ENCODE measurements at regions not wholly inside any gene's neighbourhood (a gene's known extent, or its start where the extent isn't known, plus 50 kb on each side); places are given as distances from the start of the nearest gene placed in this dataset.

DNA sequence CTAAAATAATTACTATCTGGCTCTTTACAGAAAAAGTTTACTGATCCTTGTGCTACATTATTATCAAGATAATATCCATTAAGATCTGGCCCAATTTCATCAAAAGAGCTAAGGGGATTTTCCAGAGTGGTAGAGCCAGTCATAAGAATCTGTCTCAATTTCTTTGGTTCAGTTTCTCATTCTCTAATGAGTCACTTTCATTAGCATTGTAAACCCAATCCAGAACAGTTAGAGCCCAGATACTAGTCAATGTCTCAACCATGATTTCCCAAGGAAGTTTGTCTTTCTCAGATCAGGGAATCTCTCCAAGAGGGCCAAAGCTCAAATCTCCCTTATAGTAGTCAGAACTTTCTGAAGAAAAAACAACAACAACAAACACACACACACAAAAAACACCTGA is 131.1 kb upstream of the PPP2R3A start:
- no peaks in the 10 kb centered on the region for H3K27me3 ChIP-seq (ENCODE audit: control insufficient read depth in 2 of 2, insufficient read depth in 2 of 2, low read length in 2 of 2)
- no peak overlapping the region for H3K4me2 ChIP-seq (replicated peaks; ENCODE audit: extremely low read depth, low read length, poor library complexity, severe bottlenecking)
- Mint-ChIP-seq H3K27me3 (ENCODE audit: low read depth in 3 of 3) (no peaks in the 10 kb centered on the region), H3K4me3 (no peak overlapping the region), H3K9me3 (peaks cover 0 to 4% (median 2%) of the 10 kb centered on the region in 7 donors), H3K36me3 (no peaks in the 10 kb centered on the region), H3K4me1 (no peaks in the 10 kb centered on the region), H3K27ac (no peak overlapping the region)
- H3K36me3 ChIP-seq (replicated peaks in 1 of 2; ENCODE audit: control insufficient read depth in 1 of 2, insufficient read depth in 2 of 2, low read length in 2 of 2), result no peaks in the 10 kb centered on the region
- H3K4me1 ChIP-seq (ENCODE audit: control insufficient read depth in 1 of 2, insufficient read depth in 2 of 2, low read length in 2 of 2), result no peaks in the 10 kb centered on the region
- no peak overlapping the region for H3K9ac ChIP-seq (ENCODE audit: insufficient read depth, low read length, poor library complexity, severe bottlenecking)
- H3K9me3 ChIP-seq (replicated peaks in 1 of 2; ENCODE audit: control insufficient read depth in 1 of 2, insufficient read depth in 1 of 2, low read length in 2 of 2), result no peaks in the 10 kb centered on the region
- H3K27ac ChIP-seq (ENCODE audit: low read depth in 1 of 2, low read length in 2 of 2), result no peak overlapping the region
- H3K79me2 ChIP-seq (ENCODE audit: insufficient read depth, low read length), result no peaks in the 10 kb centered on the region
- TF ChIP-seq, protein P1, sequence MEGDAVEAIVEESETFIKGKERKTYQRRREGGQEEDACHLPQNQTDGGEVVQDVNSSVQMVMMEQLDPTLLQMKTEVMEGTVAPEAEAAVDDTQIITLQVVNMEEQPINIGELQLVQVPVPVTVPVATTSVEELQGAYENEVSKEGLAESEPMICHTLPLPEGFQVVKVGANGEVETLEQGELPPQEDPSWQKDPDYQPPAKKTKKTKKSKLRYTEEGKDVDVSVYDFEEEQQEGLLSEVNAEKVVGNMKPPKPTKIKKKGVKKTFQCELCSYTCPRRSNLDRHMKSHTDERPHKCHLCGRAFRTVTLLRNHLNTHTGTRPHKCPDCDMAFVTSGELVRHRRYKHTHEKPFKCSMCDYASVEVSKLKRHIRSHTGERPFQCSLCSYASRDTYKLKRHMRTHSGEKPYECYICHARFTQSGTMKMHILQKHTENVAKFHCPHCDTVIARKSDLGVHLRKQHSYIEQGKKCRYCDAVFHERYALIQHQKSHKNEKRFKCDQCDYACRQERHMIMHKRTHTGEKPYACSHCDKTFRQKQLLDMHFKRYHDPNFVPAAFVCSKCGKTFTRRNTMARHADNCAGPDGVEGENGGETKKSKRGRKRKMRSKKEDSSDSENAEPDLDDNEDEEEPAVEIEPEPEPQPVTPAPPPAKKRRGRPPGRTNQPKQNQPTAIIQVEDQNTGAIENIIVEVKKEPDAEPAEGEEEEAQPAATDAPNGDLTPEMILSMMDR (IDR thresholded peaks at IDR 0.05), result no peak
- intact Hi-C loops (cut with micrococcal nuclease), result no loop called here
- no peak overlapping the region for H3K4me3 ChIP-seq (replicated peaks in 1 of 3; ENCODE audit: low read depth in 2 of 3, low read length in 3 of 3)
- H2AFZ ChIP-seq (ENCODE audit: insufficient read depth, low read depth, low read length, poor library complexity, severe bottlenecking), result no peak overlapping the region
- H4K20me1 ChIP-seq (ENCODE audit: insufficient read depth, low read length), result no peaks in the 10 kb centered on the region
- no peak for DNase-seq

DNA sequence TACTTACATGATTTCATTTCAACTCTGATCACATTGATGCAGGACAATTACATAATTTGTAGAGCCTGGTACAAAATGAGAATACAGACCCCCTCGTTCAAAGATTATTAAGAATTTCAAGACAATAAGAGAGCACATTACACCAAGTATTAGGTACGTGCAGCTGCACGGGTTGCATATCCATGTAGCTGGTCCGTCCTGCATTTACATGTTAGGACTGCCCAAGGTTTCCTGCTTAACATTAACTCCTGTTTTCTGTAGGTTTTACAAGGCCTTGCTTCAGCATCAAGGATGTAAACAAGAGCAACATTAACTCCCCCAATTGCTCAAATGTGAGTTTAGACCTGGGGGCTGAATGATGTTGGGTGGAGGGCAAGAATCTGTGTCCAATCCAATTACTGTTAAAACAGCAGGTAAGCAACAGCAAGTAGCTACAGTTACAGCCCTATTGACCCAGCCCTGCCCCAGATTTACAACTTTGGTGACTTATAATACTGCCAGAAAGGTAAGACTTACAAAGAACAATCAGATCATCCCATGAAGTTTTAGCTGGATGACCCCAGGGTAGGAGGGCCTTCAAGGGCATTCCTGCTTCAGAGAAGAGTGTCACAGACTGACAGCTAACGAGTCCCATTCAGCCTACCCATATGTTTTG is 127.4 kb upstream of the PPP2R3A start:
- Histone ChIP-seq H3K4me3 (replicated peaks in 1 of 3; ENCODE audit: low read depth in 2 of 3, low read length in 3 of 3) (no peak overlapping the region), H3K9me3 (replicated peaks in 1 of 2; ENCODE audit: control insufficient read depth in 1 of 2, insufficient read depth in 1 of 2, low read length in 2 of 2) (no peaks in the 10 kb centered on the region), H3K27ac (ENCODE audit: low read depth in 1 of 2, low read length in 2 of 2) (no peak overlapping the region), H3K79me2 (ENCODE audit: insufficient read depth, low read length) (no peaks in the 10 kb centered on the region), H4K20me1 (ENCODE audit: insufficient read depth, low read length) (no peaks in the 10 kb centered on the region), H3K27me3 (ENCODE audit: control insufficient read depth in 2 of 2, insufficient read depth in 2 of 2, low read length in 2 of 2) (no peaks in the 10 kb centered on the region), H3K4me1 (ENCODE audit: control insufficient read depth in 1 of 2, insufficient read depth in 2 of 2, low read length in 2 of 2) (no peaks in the 10 kb centered on the region), H3K36me3 (replicated peaks in 1 of 2; ENCODE audit: control insufficient read depth in 1 of 2, insufficient read depth in 2 of 2, low read length in 2 of 2) (no peaks in the 10 kb centered on the region), H2AFZ (ENCODE audit: insufficient read depth, low read depth, low read length, poor library complexity, severe bottlenecking) (no peak overlapping the region), H3K4me2 (replicated peaks; ENCODE audit: extremely low read depth, low read length, poor library complexity, severe bottlenecking) (no peak overlapping the region), H3K9ac (ENCODE audit: insufficient read depth, low read length, poor library complexity, severe bottlenecking) (no peak overlapping the region)
- no peaks in the 10 kb centered on the region for H3K36me3 Mint-ChIP-seq
- 83% methylated on average over 4 of the region's 5 CpGs for WGBS (ENCODE audit: insufficient coverage)
- H3K4me3 Mint-ChIP-seq, result no peak overlapping the region
- intact Hi-C loops (cut with micrococcal nuclease), result no loop called here
- TF ChIP-seq, protein P1 (IDR thresholded peaks at IDR 0.05), result no peak
- DNase-seq, result no peak
- no peak overlapping the region for H3K27ac Mint-ChIP-seq
- H3K9me3 Mint-ChIP-seq, result peaks cover 0 to 3% (median 1%) of the 10 kb centered on the region in 7 donors
- H3K27me3 Mint-ChIP-seq (ENCODE audit: low read depth in 3 of 3), result no peaks in the 10 kb centered on the region
- no peaks in the 10 kb centered on the region for H3K4me1 Mint-ChIP-seq
